Fibroblast of the aortic adventitia (primary cell): ENCODE measurements at regions not wholly inside any gene's neighbourhood (a gene's known extent, or its start where the extent isn't known, plus 50 kb on each side); places are given as distances from the start of the nearest gene placed in this dataset.

ENCODE experiments used
- DNase-seq: peaks from one replicate; pipeline ENCODE4 v3.0.0-alpha.2; 2010; ENCODE audit warnings: low read depth
- H3K4me3 ChIP-seq: 2 replicates; pipeline ENCODE4 v1.5.1; 2011; ENCODE audit warnings: low read depth, mild to moderate bottlenecking, control low read depth, low read length, moderate library complexity
- CTCF ChIP-seq: IDR thresholded peaks from 2 replicates; pipeline ENCODE4 v1.5.1; 2011; ENCODE audit warnings: mild to moderate bottlenecking, low read length, control low read depth, inconsistent platforms; ENCODE audit not compliant: insufficient read depth

GRCh38 chr1:57725318-57725717 is 301.5 kb upstream of the DAB1 start:
- H3K4me3 ChIP-seq: no peak overlapping the region
- no peak for TF ChIP-seq CTCF

GRCh38 chr1:57724535-57724934 is 300.7 kb upstream of the DAB1 start:
- no peak for DNase-seq
- no peak overlapping the region for H3K4me3 ChIP-seq
- no peak for TF ChIP-seq CTCF

More at GRCh38 chr1:57725318-57725717, 301.5 kb upstream of the DAB1 start:
- DNase-seq: no peak

- no peak for DNase-seq
- H3K4me3 ChIP-seq: no peak overlapping the region
- TF ChIP-seq CTCF: no peak
Measured at GRCh38 chr1:57722285-57722978, 298.6 kb upstream of the DAB1 start.

- TF ChIP-seq CTCF: no peak
- H3K4me3 ChIP-seq: no peak overlapping the region
Measured at GRCh38 chr1:57721001-57721400, 297.1 kb upstream of the DAB1 start.

GRCh38 chr1:57719274-57719673 is 295.4 kb upstream of the DAB1 start:
- no peak overlapping the region for H3K4me3 ChIP-seq
- TF ChIP-seq CTCF: no peak
- DNase-seq: no peak

More at GRCh38 chr1:57721001-57721400, 297.1 kb upstream of the DAB1 start:
- no peak for DNase-seq

GRCh38 chr1:57713501-57713900 is 289.6 kb upstream of the DAB1 start:
- DNase-seq: no peak
- no peak for TF ChIP-seq CTCF
- no peak overlapping the region for H3K4me3 ChIP-seq

- TF ChIP-seq CTCF: no peak
- H3K4me3 ChIP-seq: no peak overlapping the region
- no peak for DNase-seq
Measured at GRCh38 chr1:57712846-57713245, 289.0 kb upstream of the DAB1 start.
